Esophagus squamous epithelium (tissue), 5 donors: ENCODE measurements at regions not wholly inside any gene's neighbourhood (a gene's known extent, or its start where the extent isn't known, plus 50 kb on each side); places are given as distances from the start of the nearest gene placed in this dataset.

Experiments
- DNase-seq: peaks from one replicate; lab custom pipeline; 2025; lab: John Stamatoyannopoulos, UW
- H3K27ac ChIP-seq, 4 donors: fragments of 200-600 bp; sonication (generic); one replicate each; pipeline ENCODE4 v1.5.1; 2016 to 2019; ENCODE audit warnings: mild to moderate bottlenecking in 1 of 4
- H3K27me3 ChIP-seq, 4 donors: fragments of 200-600 bp; sonication (generic); 1 replicate in 3 of 4; 2 replicates in 1 of 4; pipeline versions ENCODE4 v1.5.1 to v1.6.0; 2017 to 2021; ENCODE audit warnings: antibody characterized with exemption in 1 of 4
- H3K36me3 ChIP-seq, 3 donors: fragments of 200-600 bp; sonication (generic); one replicate each; pipeline ENCODE4 v1.5.1; 2016 to 2019
- H3K4me1 ChIP-seq, 3 donors: fragments of 200-600 bp; sonication (generic); one replicate each; pipeline ENCODE4 v1.5.1; 2017 to 2019
- H3K4me3 ChIP-seq, 4 donors: fragments of 200-600 bp; sonication (generic); 1 replicate in 3 of 4; 2 replicates in 1 of 4; pipeline ENCODE4 v1.5.1; 2016 to 2019; ENCODE audit warnings: mild to moderate bottlenecking in 2 of 4, moderate library complexity in 1 of 4
- H3K9me3 ChIP-seq, 3 donors: fragments of 200-600 bp; sonication (generic); one replicate each; pipeline ENCODE4 v1.5.1; 2016 to 2019
- POLR2A ChIP-seq, 4 donors: fragments of 450-650 bp; IDR thresholded peaks; one replicate each; pipeline ENCODE4 v1.6.1; 2017; ENCODE audit warnings: antibody characterized with exemption in 4 of 4, mild to moderate bottlenecking in 4 of 4, moderate library complexity in 3 of 4
- WGBS, 2 donors: methylation state at CpG; one replicate each; pipeline ENCODE4 v1.1.5; 2018; 5-methylcytosine and 5-hydroxymethylcytosine counted together
- intact Hi-C: fragments of 100-400 bp; cut with DNase I; formaldehyde crosslinking; loops from one replicate; pipeline ENCODE4 v1.15.0; 2022
- TF ChIP-seq, protein P1 (sequence below), 6 experiments: fragments of 450-650 bp in 4 of 6; fragments of 200-600 bp in 2 of 6; sonication (generic) in 2 of 6; IDR thresholded peaks; one replicate each; pipeline ENCODE4 v1.5.1; 2016 to 2019; ENCODE audit warnings: antibody characterized with exemption in 6 of 6, mild to moderate bottlenecking in 4 of 6, moderate library complexity in 4 of 6
- donor health status: DM: yes; HTN: yes; CAD: no.

GRCh38 chr11:27820249-27820648 lies 120.0 kb upstream of the BDNF start:
- Histone ChIP-seq H3K9me3 (no peaks in the 10 kb centered on the region), H3K4me3 (no peak overlapping the region), H3K4me1 (no peaks in the 10 kb centered on the region), H3K27ac (no peak overlapping the region), H3K36me3 (no peaks in the 10 kb centered on the region), H3K27me3 (no peaks in the 10 kb centered on the region)
- intact Hi-C loops = no loop called here
- no peak for DNase-seq
- TF ChIP-seq, protein P1, sequence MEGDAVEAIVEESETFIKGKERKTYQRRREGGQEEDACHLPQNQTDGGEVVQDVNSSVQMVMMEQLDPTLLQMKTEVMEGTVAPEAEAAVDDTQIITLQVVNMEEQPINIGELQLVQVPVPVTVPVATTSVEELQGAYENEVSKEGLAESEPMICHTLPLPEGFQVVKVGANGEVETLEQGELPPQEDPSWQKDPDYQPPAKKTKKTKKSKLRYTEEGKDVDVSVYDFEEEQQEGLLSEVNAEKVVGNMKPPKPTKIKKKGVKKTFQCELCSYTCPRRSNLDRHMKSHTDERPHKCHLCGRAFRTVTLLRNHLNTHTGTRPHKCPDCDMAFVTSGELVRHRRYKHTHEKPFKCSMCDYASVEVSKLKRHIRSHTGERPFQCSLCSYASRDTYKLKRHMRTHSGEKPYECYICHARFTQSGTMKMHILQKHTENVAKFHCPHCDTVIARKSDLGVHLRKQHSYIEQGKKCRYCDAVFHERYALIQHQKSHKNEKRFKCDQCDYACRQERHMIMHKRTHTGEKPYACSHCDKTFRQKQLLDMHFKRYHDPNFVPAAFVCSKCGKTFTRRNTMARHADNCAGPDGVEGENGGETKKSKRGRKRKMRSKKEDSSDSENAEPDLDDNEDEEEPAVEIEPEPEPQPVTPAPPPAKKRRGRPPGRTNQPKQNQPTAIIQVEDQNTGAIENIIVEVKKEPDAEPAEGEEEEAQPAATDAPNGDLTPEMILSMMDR (IDR thresholded peaks at IDR 0.05) = no peak
- no peak for TF ChIP-seq POLR2A (IDR thresholded peaks at IDR 0.05)

DNA sequence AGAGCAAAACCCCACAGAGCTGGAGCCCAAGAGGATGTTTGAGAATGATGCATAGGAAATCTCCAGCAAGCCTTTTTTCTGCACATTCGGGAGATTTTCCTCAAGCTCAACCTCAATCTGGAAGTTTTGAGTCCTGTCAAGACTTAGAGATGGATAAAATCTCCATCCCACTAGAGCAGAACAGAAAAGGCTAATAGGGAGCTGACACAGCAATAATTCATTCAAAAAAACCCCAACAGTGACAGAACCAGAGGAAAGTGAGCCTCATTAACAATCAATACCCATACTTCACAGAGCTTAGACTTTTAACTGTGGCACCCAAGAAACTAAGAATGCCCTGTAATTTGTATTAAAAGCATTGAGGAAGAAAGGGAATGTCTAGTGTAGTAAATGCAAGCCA lies 115.9 kb upstream of the BDNF start:
- Histone ChIP-seq H3K9me3 (no peaks in the 10 kb centered on the region), H3K27me3 (no peaks in the 10 kb centered on the region), H3K27ac (no peak overlapping the region), H3K36me3 (no peaks in the 10 kb centered on the region), H3K4me3 (no peak overlapping the region), H3K4me1 (no peaks in the 10 kb centered on the region)
- DNase-seq = no peak
- 75 to 100% methylated on average over 1 of the region's 1 CpG for WGBS, 2 donors
- no peak for TF ChIP-seq POLR2A (IDR thresholded peaks at IDR 0.05)
- TF ChIP-seq, protein P1 (IDR thresholded peaks at IDR 0.05) = no peak
- intact Hi-C loops = no loop called here

GRCh38 chr11:27812341-27812740 lies 112.1 kb upstream of the BDNF start:
- no peaks in the 10 kb centered on the region for H3K9me3 ChIP-seq
- H3K36me3 ChIP-seq = no peaks in the 10 kb centered on the region
- no peaks in the 10 kb centered on the region for H3K27me3 ChIP-seq
- no peaks in the 10 kb centered on the region for H3K4me1 ChIP-seq
- DNase-seq = no peak
- TF ChIP-seq, protein P1 (IDR thresholded peaks at IDR 0.05) = no peak
- TF ChIP-seq POLR2A (IDR thresholded peaks at IDR 0.05) = no peak
- intact Hi-C loops = no loop called here
- H3K27ac ChIP-seq = no peak overlapping the region
- H3K4me3 ChIP-seq = no peak overlapping the region
- WGBS, 2 donors = 75 to 89% methylated on average over 2 of the region's 2 CpGs

- Histone ChIP-seq H3K4me3 (no peak overlapping the region), H3K27ac (no peak overlapping the region), H3K36me3 (no peaks in the 10 kb centered on the region), H3K9me3 (no peaks in the 10 kb centered on the region), H3K4me1 (no peaks in the 10 kb centered on the region), H3K27me3 (no peaks in the 10 kb centered on the region)
- intact Hi-C loops = no loop called here
- DNase-seq = no peak
- WGBS, 2 donors = 40 to 46% methylated on average over 2 of the region's 2 CpGs
- TF ChIP-seq POLR2A (IDR thresholded peaks at IDR 0.05) = no peak
- TF ChIP-seq, protein P1 (IDR thresholded peaks at IDR 0.05) = no peak
These were observed 107.3 kb upstream of the BDNF start for GRCh38 chr11:27807596-27807995.

- H3K27me3 ChIP-seq = no peaks in the 10 kb centered on the region
- DNase-seq = no peak
These were observed 105.9 kb upstream of the BDNF start for GRCh38 chr11:27806122-27806521.

More at GRCh38 chr11:27806122-27806521, 105.9 kb upstream of the BDNF start:
- TF ChIP-seq, protein P1 (IDR thresholded peaks at IDR 0.05) = no peak
- Histone ChIP-seq H3K27ac (no peak overlapping the region), H3K9me3 (no peaks in the 10 kb centered on the region), H3K4me3 (no peak overlapping the region), H3K36me3 (no peaks in the 10 kb centered on the region), H3K4me1 (no peaks in the 10 kb centered on the region)
- 59 to 65% methylated on average over 3 to 7 of the region's 19 CpGs for WGBS, 2 donors
- intact Hi-C loops = no loop called here
